ENCODE measurements at regions not wholly inside any gene's neighbourhood (a gene's known extent, or its start where the extent isn't known, plus 50 kb on each side); places are given as distances from the start of the nearest gene placed in this dataset.

- no peak for DNase-seq (ENCODE audit: low read depth in 2 of 3, low spot score in 2 of 3)
These were observed 224.5 kb downstream of the GADD45G start for GRCh38 chr9:89829346-89829745.

- no peak for DNase-seq (ENCODE audit: low read depth in 2 of 3, low spot score in 2 of 3)
These were observed 230.9 kb downstream of the GADD45G start for GRCh38 chr9:89835666-89836065.

GRCh38 chr9:89837162-89837933 is 232.5 kb downstream of the GADD45G start:
- no peak for DNase-seq (ENCODE audit: low read depth in 2 of 3, low spot score in 2 of 3)

- DNase-seq (ENCODE audit: low read depth in 2 of 3, low spot score in 2 of 3), result no peak
These were observed 233.1 kb downstream of the GADD45G start for GRCh38 chr9:89837934-89838310.

- no peak for DNase-seq (ENCODE audit: low read depth in 2 of 3, low spot score in 2 of 3)
These were observed 233.8 kb downstream of the GADD45G start for GRCh38 chr9:89838621-89839020.

GRCh38 chr9:89839449-89839848 is 234.6 kb downstream of the GADD45G start:
- DNase-seq (ENCODE audit: low read depth in 2 of 3, low spot score in 2 of 3), result no peak

GRCh38 chr9:89839952-89840351 is 235.1 kb downstream of the GADD45G start:
- no peak for DNase-seq (ENCODE audit: low read depth in 2 of 3, low spot score in 2 of 3)

GRCh38 chr9:89841456-89841855 is 236.6 kb downstream of the GADD45G start:
- DNase-seq (ENCODE audit: low read depth in 2 of 3, low spot score in 2 of 3), result no peak

GRCh38 chr9:89842267-89842768 is 237.5 kb downstream of the GADD45G start:
- no peak for DNase-seq (ENCODE audit: low read depth in 2 of 3, low spot score in 2 of 3)

GRCh38 chr9:89843074-89843473 is 238.3 kb downstream of the GADD45G start:
- DNase-seq (ENCODE audit: low read depth in 2 of 3, low spot score in 2 of 3), result no peak

GRCh38 chr9:89843591-89843990 is 238.8 kb downstream of the GADD45G start:
- no peak for DNase-seq (ENCODE audit: low read depth in 2 of 3, low spot score in 2 of 3)

- DNase-seq (ENCODE audit: low read depth in 2 of 3, low spot score in 2 of 3), result no peak
These were observed 239.3 kb downstream of the GADD45G start for GRCh38 chr9:89844075-89844474.

- no peak for DNase-seq (ENCODE audit: low read depth in 2 of 3, low spot score in 2 of 3)
These were observed 239.7 kb downstream of the GADD45G start for GRCh38 chr9:89844535-89844934.

- DNase-seq (ENCODE audit: low read depth in 2 of 3, low spot score in 2 of 3), result no peak
These were observed 240.5 kb downstream of the GADD45G start for GRCh38 chr9:89845321-89845720.

GRCh38 chr9:89845862-89846261 is 241.1 kb downstream of the GADD45G start:
- no peak for DNase-seq (ENCODE audit: low read depth in 2 of 3, low spot score in 2 of 3)

GRCh38 chr9:89848060-89849040 is 243.5 kb downstream of the GADD45G start:
- no peak for DNase-seq (ENCODE audit: low read depth in 2 of 3, low spot score in 2 of 3)

GRCh38 chr9:89849096-89849495 is 244.3 kb downstream of the GADD45G start:
- no peak for DNase-seq (ENCODE audit: low read depth in 2 of 3, low spot score in 2 of 3)

- DNase-seq (ENCODE audit: low read depth in 2 of 3, low spot score in 2 of 3), result no peak
These were observed 245.3 kb downstream of the GADD45G start for GRCh38 chr9:89850153-89850552.

GRCh38 chr9:89850631-89851325 is 246.0 kb downstream of the GADD45G start:
- DNase-seq (ENCODE audit: low read depth in 2 of 3, low spot score in 2 of 3), result no peak

GRCh38 chr9:89853161-89853560 is 248.3 kb downstream of the GADD45G start:
- no peak for DNase-seq (ENCODE audit: low read depth in 2 of 3, low spot score in 2 of 3)

- no peak for DNase-seq (ENCODE audit: low read depth in 2 of 3, low spot score in 2 of 3)
These were observed 249.1 kb downstream of the GADD45G start for GRCh38 chr9:89853931-89854330.

All from activated CD8-positive, alpha-beta memory T cell treated with anti-CD3 and anti-CD28 coated beads for 48 hours (primary cell).